H1 (cell line): ENCODE measurements at regions not wholly inside any gene's neighbourhood (a gene's known extent, or its start where the extent isn't known, plus 50 kb on each side); places are given as distances from the start of the nearest gene placed in this dataset.
"Not testable (repeated sequence)": the region's sequence is repeated elsewhere in the genome, so short reads cannot be mapped to it uniquely, and the experiment has no call there.

ENCODE experiments used
- ASH2L ChIP-seq: fragments of 200-600, 300-600 bp; sonication (generic); IDR thresholded peaks from one replicate; pipeline ENCODE4 v1.7.1; 2017; ENCODE audit warnings: low read length
- BACH1 ChIP-seq: IDR thresholded peaks from 2 replicates; pipeline ENCODE4 v1.6.1; 2012; ENCODE audit warnings: low read length, improper control_type of control experiment
- CEBPB ChIP-seq: IDR thresholded peaks from 2 replicates; pipeline ENCODE4 v1.6.1; 2012; ENCODE audit warnings: low read depth, low read length
- CTCF ChIP-seq, 3 experiments: IDR thresholded peaks; 1 replicate in 2 of 3; 2 replicates in 1 of 3; pipeline versions ENCODE4 v1.5.1 to v1.6.1; 2011; ENCODE audit warnings: low read length in 3 of 3, mild to moderate bottlenecking in 3 of 3, inconsistent platforms in 2 of 3, low read depth in 1 of 3, moderate library complexity in 1 of 3; ENCODE audit not compliant: insufficient read depth in 1 of 3; ENCODE audit errors: control extremely low read depth in 1 of 3
- EZH2 ChIP-seq: fragments of 200-600 bp; sonication (generic); IDR thresholded peaks from 2 replicates; pipeline ENCODE4 v1.7.1; 2012; ENCODE audit warnings: low read depth, mild to moderate bottlenecking, moderate library complexity, low read length, inconsistent platforms; ENCODE audit not compliant: severe bottlenecking
- GABPA ChIP-seq: IDR thresholded peaks from 2 replicates; pipeline ENCODE4 v1.6.1; 2011; ENCODE audit warnings: mild to moderate bottlenecking, low read length, moderate library complexity, borderline replicate concordance; ENCODE audit not compliant: insufficient read depth
- HDAC6 ChIP-seq: IDR thresholded peaks from one replicate; pipeline ENCODE4 v1.7.1; 2012; ENCODE audit warnings: low read depth, mild to moderate bottlenecking, inconsistent platforms, low read length, moderate library complexity
- JUN ChIP-seq: IDR thresholded peaks from 2 replicates; pipeline ENCODE4 v1.6.1; 2011; ENCODE audit warnings: low read depth, mild to moderate bottlenecking, improper control_type of control experiment, low read length
- JUND ChIP-seq: IDR thresholded peaks from 2 replicates; pipeline ENCODE4 v1.6.1; 2011; ENCODE audit warnings: mild to moderate bottlenecking, improper control_type of control experiment, low read length
- POLR2A ChIP-seq, 2 experiments: IDR thresholded peaks; 1 replicate in 1 of 2; 2 replicates in 1 of 2; pipeline ENCODE4 v1.6.1; 2011; ENCODE audit warnings: low read depth in 2 of 2, low read length in 2 of 2, mild to moderate bottlenecking in 2 of 2; ENCODE audit errors: control extremely low read depth in 1 of 2
- SRF ChIP-seq: IDR thresholded peaks from 2 replicates; pipeline ENCODE4 v1.6.1; 2011; ENCODE audit warnings: mild to moderate bottlenecking, low read depth, low read length, moderate library complexity
- SUZ12 ChIP-seq: fragments of 200-600 bp; sonication (generic); IDR thresholded peaks from 2 replicates; pipeline ENCODE4 v1.6.1; 2012; ENCODE audit warnings: mild to moderate bottlenecking, inconsistent platforms, low read length, moderate library complexity, mixed read lengths
- TF ChIP-seq, protein P1 (sequence below): IDR thresholded peaks from 2 replicates; pipeline ENCODE4 v1.6.1; 2012; ENCODE audit warnings: inconsistent platforms

GRCh38 chrX:73914792-73915191, 62.3 kb upstream of the XIST start:
- TF ChIP-seq SUZ12; JUN; ASH2L; CEBPB; CTCF (IDR thresholded peaks at IDR 0.05; ENCODE audit: control extremely low read depth in 1 of 3, insufficient read depth in 1 of 3, low read depth in 1 of 3, low read length in 3 of 3); EZH2; JUND; HDAC6; GABPA; SRF; POLR2A (IDR thresholded peaks at IDR 0.05; ENCODE audit: control extremely low read depth in 1 of 2, low read depth in 2 of 2, low read length in 2 of 2); BACH1: not testable (repeated sequence)
- TF ChIP-seq, protein P1, sequence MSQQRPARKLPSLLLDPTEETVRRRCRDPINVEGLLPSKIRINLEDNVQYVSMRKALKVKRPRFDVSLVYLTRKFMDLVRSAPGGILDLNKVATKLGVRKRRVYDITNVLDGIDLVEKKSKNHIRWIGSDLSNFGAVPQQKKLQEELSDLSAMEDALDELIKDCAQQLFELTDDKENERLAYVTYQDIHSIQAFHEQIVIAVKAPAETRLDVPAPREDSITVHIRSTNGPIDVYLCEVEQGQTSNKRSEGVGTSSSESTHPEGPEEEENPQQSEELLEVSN = not testable (repeated sequence)
